ENCODE measurements at regions not wholly inside any gene's neighbourhood (a gene's known extent, or its start where the extent isn't known, plus 50 kb on each side); places are given as distances from the start of the nearest gene placed in this dataset.

DNA sequence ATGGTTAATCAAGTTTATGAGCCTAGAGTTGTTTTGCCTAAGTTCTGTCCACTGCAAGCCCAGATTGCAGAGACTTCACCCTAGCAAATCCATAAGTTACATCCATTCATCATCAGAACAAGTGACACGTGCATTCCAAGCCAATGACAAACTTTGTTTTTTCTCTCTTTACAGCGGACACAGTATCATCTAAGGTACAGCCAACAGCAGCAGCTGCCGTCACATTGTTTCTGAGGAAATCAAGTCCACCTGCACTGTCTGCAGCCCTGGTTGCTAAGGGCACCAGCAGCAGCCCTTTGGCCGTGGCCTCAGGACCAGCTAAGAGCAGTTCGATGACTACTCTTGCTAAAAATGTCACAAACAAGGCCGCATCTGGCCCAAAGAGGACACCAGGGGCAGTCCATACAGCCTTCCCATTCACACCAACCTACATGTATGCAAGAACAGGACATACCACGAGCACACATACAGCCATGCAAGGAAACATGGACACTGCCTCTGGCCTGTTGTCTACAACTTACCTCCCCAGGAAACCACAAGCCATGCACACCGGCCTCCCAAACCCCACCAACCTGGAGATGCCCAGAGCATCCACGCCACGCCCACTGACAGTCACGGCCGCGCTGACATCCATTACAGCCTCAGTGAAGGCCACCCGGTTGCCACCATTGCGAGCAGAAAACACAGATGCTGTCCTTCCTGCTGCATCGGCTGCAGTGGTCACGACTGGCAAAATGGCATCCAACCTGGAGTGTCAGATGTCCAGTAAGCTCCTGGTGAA lies 155.8 kb downstream of the C11orf91 start:
- no peak for DNase-seq
- no peaks in the 10 kb centered on the region for H3K9me3 Mint-ChIP-seq (ENCODE audit: unreplicated experiment)
- TF ChIP-seq, protein P1, sequence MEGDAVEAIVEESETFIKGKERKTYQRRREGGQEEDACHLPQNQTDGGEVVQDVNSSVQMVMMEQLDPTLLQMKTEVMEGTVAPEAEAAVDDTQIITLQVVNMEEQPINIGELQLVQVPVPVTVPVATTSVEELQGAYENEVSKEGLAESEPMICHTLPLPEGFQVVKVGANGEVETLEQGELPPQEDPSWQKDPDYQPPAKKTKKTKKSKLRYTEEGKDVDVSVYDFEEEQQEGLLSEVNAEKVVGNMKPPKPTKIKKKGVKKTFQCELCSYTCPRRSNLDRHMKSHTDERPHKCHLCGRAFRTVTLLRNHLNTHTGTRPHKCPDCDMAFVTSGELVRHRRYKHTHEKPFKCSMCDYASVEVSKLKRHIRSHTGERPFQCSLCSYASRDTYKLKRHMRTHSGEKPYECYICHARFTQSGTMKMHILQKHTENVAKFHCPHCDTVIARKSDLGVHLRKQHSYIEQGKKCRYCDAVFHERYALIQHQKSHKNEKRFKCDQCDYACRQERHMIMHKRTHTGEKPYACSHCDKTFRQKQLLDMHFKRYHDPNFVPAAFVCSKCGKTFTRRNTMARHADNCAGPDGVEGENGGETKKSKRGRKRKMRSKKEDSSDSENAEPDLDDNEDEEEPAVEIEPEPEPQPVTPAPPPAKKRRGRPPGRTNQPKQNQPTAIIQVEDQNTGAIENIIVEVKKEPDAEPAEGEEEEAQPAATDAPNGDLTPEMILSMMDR (IDR thresholded peaks at IDR 0.05; ENCODE audit: partially characterized antibody, unreplicated experiment): no peak
- H3K27ac Mint-ChIP-seq (ENCODE audit: unreplicated experiment): no peak overlapping the region
- no peak overlapping the region for H3K4me3 Mint-ChIP-seq (ENCODE audit: unreplicated experiment)
- H3K27me3 Mint-ChIP-seq (ENCODE audit: unreplicated experiment): peaks cover 7% of the 10 kb centered on the region
- no peaks in the 10 kb centered on the region for H3K36me3 Mint-ChIP-seq (ENCODE audit: unreplicated experiment)
- no peaks in the 10 kb centered on the region for H3K4me1 Mint-ChIP-seq (ENCODE audit: low read depth, unreplicated experiment)

GRCh38 chr11:33543823-33544222 lies 156.8 kb downstream of the C11orf91 start:
- Mint-ChIP-seq H3K36me3 (ENCODE audit: unreplicated experiment) (no peaks in the 10 kb centered on the region), H3K4me3 (ENCODE audit: unreplicated experiment) (no peak overlapping the region), H3K9me3 (ENCODE audit: unreplicated experiment) (no peaks in the 10 kb centered on the region), H3K27me3 (ENCODE audit: unreplicated experiment) (peaks cover 7% of the 10 kb centered on the region), H3K4me1 (ENCODE audit: low read depth, unreplicated experiment) (no peaks in the 10 kb centered on the region), H3K27ac (ENCODE audit: unreplicated experiment) (no peak overlapping the region)
- DNase-seq: no peak
- TF ChIP-seq, protein P1 (IDR thresholded peaks at IDR 0.05; ENCODE audit: partially characterized antibody, unreplicated experiment): no peak

GRCh38 chr11:33542921-33543320 lies 157.7 kb downstream of the C11orf91 start:
- Mint-ChIP-seq H3K4me1 (ENCODE audit: low read depth, unreplicated experiment) (no peaks in the 10 kb centered on the region), H3K36me3 (ENCODE audit: unreplicated experiment) (no peaks in the 10 kb centered on the region), H3K4me3 (ENCODE audit: unreplicated experiment) (no peak overlapping the region), H3K27ac (ENCODE audit: unreplicated experiment) (no peak overlapping the region), H3K27me3 (ENCODE audit: unreplicated experiment) (peaks cover 7% of the 10 kb centered on the region), H3K9me3 (ENCODE audit: unreplicated experiment) (no peaks in the 10 kb centered on the region)
- DNase-seq: peak; percentile 71
- TF ChIP-seq, protein P1 (IDR thresholded peaks at IDR 0.05; ENCODE audit: partially characterized antibody, unreplicated experiment): peak; percentile 57

DNA sequence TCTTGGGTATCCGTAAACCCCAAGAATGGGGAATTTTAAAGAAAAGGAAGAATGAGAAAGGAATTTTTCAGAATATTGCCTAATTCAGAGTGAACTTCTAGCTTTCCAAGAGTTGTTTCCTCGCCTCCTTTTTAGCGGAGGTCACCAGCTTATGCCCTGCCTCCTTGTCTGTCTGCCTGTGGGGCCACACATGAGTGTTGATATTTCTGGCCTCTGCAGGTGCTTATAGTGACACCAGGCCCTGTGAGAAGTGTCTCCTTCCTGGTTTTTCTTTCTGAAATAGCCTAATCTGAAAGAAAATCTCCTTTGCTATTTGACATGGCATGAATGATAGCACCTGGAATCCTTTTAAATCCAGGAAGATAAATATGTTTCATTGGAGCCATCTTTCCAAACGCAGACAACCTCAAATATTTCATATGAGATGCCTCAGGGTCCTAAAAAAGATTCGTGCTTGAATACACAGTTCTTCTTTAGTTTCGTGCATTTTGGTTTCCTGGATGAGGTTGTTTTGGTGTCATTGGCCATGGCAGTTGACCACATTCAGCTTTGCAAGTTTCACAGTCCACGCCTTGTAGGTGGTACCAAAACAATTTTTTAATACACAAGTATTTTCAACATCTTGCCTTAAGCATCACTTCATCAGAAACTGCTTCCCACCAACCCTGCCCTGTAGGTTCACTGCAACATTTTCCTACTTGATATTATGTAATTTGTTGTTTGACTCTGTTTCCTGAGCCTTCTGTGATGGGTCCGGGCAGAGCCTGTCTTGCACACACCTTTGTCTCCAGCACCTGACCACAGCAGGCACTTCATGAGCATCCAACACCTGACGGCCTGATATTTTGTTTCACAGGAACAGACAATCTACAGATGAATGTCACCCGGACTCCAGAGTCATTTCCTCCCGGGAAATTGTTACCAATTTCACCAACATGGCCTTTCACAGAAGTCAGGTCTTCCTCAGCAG lies 159.4 kb downstream of the C11orf91 start:
- TF ChIP-seq, protein P1 (IDR thresholded peaks at IDR 0.05; ENCODE audit: partially characterized antibody, unreplicated experiment): no peak
- H3K27ac Mint-ChIP-seq (ENCODE audit: unreplicated experiment): no peak overlapping the region

More for the DNA sequence above, 159.4 kb downstream of the C11orf91 start:
- no peak for DNase-seq
- Mint-ChIP-seq H3K27me3 (ENCODE audit: unreplicated experiment) (peaks cover 9% of the 10 kb centered on the region), H3K36me3 (ENCODE audit: unreplicated experiment) (no peaks in the 10 kb centered on the region), H3K4me3 (ENCODE audit: unreplicated experiment) (no peak overlapping the region), H3K4me1 (ENCODE audit: low read depth, unreplicated experiment) (no peaks in the 10 kb centered on the region), H3K9me3 (ENCODE audit: unreplicated experiment) (no peaks in the 10 kb centered on the region)
